Breast epithelium (tissue), 3 donors: ENCODE measurements at regions not wholly inside any gene's neighbourhood (a gene's known extent, or its start where the extent isn't known, plus 50 kb on each side); places are given as distances from the start of the nearest gene placed in this dataset.

Source experiments
- CTCF ChIP-seq, 3 donors: fragments of 450-650 bp; IDR thresholded peaks; one replicate each; pipeline ENCODE4 v1.5.1; 2016 to 2017; ENCODE audit warnings: antibody characterized with exemption in 3 of 3, mild to moderate bottlenecking in 3 of 3, moderate library complexity in 3 of 3
- POLR2A ChIP-seq: fragments of 450-650 bp; IDR thresholded peaks from one replicate; pipeline ENCODE4 v1.6.1; 2016; ENCODE audit warnings: antibody characterized with exemption, mild to moderate bottlenecking, moderate library complexity
- POLR2AphosphoS5 ChIP-seq, 3 donors: sonication (generic); formaldehyde crosslinking; IDR thresholded peaks; one replicate each; pipeline ENCODE4 v1.6.1; 2017; ENCODE audit warnings: antibody characterized with exemption in 3 of 3

GRCh38 chr3:65112751-65113300 lies 425.0 kb upstream of the ADAMTS9 start:
- TF ChIP-seq CTCF (IDR thresholded peaks at IDR 0.05) (no peak), POLR2A (no peak), POLR2AphosphoS5 (IDR thresholded peaks at IDR 0.05) (no peak)
